CD4-positive, alpha-beta T cell treated with Interleukin-4 for 4 hours (primary cell): ENCODE measurements at regions not wholly inside any gene's neighbourhood (a gene's known extent, or its start where the extent isn't known, plus 50 kb on each side); places are given as distances from the start of the nearest gene placed in this dataset.

Experiments
- DNase-seq: peaks from one replicate; pipeline ENCODE4 v3.0.0-alpha.2; 2020

- DNase-seq: no peak
Observed at GRCh38 chr19:23461120-23461519, 65.8 kb upstream of the ZNF91 start.

GRCh38 chr19:23460656-23461055 is 65.4 kb upstream of the ZNF91 start:
- DNase-seq: no peak
